GM21526 (cell line): ENCODE measurements at regions not wholly inside any gene's neighbourhood (a gene's known extent, or its start where the extent isn't known, plus 50 kb on each side); places are given as distances from the start of the nearest gene placed in this dataset.

Experiments used
- ATAC-seq: cut with Tn5 transposase; IDR thresholded peaks from one replicate; pipeline ENCODE4 v1.9.1; 2021; ENCODE audit warnings: moderate library complexity; ENCODE audit not compliant: unreplicated experiment, low FRiP score

GRCh38 chr2:122206101-122206500 lies 450.6 kb downstream of the TSN start:
- ATAC-seq: no peak

- ATAC-seq: no peak
These were observed 453.9 kb downstream of the TSN start for GRCh38 chr2:122209377-122209776.

GRCh38 chr2:122210065-122210464 lies 454.6 kb downstream of the TSN start:
- no peak for ATAC-seq

- ATAC-seq: no peak
These were observed 455.7 kb downstream of the TSN start for GRCh38 chr2:122210898-122211856.

GRCh38 chr2:122213312-122213711 lies 457.9 kb downstream of the TSN start:
- no peak for ATAC-seq

DNA sequence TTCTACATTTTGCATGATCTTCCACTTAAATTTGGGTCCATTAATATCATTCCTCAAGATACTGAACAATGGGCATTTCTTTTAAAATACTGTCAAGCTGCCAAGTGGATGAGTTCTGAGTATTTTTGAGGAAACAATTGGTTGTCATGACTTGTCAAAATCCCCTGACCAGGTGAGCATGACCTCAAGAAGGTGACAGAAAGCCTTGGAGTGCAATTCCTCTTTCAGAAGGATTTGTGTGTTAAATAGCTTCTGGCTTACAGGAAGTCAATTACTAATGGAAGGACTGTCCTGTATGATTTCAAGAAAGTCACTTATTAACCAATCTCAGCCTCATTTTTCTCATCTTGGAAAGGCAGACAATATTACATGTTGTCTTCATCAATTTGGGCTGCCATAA lies 460.6 kb downstream of the TSN start:
- ATAC-seq: no peak

DNA sequence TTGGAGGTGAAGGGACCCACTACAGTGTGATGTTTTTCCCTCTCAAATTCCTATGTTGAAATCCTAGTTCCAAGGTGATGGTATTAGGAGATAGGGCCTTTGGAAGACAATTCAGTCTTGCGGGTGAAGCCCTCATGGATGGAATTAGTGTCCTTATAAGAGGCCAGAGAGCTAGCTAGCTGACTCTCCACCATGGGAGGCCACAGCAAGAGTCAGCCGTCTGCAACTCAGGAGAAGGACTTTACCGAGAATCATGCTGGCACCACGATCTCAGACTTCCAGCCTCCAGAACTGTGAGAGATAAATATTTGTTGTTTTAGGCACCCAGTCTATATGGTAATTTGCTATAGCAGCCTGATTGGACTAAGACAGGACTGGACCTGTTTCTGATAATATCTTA lies 461.4 kb downstream of the TSN start:
- ATAC-seq: no peak

- no peak for ATAC-seq
These were observed 463.1 kb downstream of the TSN start for GRCh38 chr2:122218596-122218995.

GRCh38 chr2:122219504-122219903 lies 464.1 kb downstream of the TSN start:
- ATAC-seq: no peak

GRCh38 chr2:122221665-122222064 lies 466.2 kb downstream of the TSN start:
- no peak for ATAC-seq

- no peak for ATAC-seq
These were observed 475.8 kb downstream of the TSN start for GRCh38 chr2:122231296-122231695.

DNA sequence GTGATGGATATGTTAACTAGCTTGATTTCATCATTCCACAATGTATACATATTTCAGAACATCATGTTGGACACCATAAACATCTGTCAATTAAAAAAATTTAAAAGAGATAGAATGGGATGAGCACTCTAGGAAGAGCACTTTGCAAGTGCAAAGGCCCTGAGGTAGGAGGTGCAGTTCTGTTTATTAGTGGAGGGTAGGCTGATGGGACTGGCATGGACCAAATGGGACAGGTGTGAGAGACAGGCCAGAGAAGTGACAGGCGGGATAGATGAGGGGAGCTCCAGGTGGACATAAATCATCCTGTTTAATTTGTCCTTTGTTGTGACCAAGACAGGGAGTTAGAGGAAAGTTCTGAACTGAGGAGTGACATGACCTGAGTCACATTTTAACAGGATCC lies 477.9 kb downstream of the TSN start:
- ATAC-seq: no peak

DNA sequence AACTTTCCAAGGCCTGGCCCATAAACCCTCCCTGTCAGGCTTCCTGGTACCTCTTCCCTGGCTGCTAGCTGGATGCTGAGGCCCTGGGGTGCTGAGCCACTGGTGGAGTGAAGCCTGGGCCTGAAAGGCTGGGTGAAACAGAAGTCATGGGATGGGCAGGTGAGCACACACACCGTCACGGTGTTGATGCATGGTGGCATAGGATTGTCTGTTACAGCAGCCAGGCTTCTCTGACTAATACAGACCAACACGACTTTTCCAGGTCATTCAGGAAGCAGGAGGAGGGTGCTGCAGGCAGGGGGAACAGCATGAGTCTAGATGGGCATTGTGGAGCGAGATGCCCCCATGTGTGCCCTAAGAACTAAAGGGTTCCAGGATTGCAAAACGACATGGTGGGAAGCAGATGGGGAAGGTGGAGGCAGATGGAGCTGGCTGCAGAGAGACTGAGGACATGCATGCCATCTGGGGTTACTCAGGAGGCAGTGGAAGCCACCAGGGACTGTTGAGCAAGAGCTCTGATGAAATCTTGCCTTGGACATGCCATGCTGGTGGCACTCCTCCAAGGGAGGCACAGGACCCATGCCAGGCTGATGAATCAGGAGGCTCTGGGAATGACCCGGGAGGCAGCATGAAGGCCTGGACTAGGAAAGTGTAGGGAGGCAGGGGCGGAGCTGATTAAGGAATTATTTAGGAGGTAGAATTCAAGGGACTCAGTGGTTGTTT lies 480.9 kb downstream of the TSN start:
- ATAC-seq: no peak

- ATAC-seq: no peak
These were observed 481.5 kb downstream of the TSN start for GRCh38 chr2:122236925-122237324.

- no peak for ATAC-seq
These were observed 482.0 kb downstream of the TSN start for GRCh38 chr2:122237450-122237849.

DNA sequence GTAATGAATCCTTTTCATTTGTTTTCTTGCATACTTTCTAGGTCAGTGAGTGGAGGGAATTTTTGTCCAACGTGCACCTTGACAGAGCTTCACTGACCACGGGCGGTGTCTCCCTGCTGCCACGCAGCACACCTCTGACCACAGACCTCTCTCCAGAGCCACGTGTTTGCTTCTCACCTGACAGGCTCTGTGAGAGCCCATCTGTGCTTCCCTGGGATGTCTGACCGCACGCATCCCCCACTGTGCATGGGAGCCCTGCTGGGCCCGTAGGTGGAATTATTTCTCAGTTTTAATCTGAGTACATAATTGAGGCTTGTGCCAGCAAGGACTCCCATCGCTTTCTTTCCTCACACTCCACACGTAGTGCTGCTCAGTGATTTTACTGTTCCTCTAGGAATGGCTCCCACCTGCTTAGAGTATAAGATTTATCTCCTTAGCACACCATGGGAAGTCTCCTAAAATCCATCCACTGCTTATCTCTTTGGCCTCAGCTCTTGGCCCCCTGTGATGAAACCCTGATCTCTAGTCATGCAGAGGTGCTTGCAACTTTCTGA lies 482.6 kb downstream of the TSN start:
- no peak for ATAC-seq

DNA sequence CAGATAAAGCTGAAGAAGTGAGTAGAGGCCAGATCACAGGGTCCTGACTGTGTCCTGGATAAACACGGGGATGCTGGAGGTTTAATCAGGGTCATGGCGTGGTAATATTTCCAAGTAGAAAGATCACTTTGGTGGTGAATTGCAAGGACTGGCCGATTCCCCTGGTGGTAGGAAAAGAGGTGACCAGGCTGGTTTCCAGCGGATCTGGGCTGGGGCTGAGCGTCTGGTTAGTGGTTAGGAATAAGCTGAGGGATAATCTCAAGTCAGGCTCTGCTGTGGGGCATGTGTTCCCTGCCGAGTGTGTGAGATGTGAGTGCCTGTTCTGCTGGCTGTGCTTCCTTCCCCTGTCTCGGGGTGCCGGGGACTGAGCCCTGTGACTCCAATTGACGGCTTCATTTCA lies 484.0 kb downstream of the TSN start:
- ATAC-seq: no peak

- no peak for ATAC-seq
These were observed 489.3 kb downstream of the TSN start for GRCh38 chr2:122244598-122245229.

DNA sequence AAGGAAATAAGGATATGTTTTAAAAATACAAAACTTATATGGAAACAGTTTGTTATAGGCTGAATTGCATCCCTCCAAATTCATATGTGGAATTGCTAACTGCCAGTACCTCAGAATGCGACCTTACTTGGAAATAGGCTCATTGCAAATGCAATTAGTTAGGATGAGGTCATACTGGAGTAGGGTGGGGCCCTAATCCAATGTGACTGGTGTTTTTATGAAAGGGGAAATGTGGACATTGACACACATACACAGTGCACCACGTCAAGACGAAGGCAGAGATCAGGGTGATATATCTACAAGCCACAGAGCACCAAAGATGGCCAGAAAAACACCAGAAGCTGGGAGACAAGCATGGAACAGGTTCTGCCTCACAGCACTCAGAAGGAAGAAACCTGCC lies 494.2 kb downstream of the TSN start:
- no peak for ATAC-seq

DNA sequence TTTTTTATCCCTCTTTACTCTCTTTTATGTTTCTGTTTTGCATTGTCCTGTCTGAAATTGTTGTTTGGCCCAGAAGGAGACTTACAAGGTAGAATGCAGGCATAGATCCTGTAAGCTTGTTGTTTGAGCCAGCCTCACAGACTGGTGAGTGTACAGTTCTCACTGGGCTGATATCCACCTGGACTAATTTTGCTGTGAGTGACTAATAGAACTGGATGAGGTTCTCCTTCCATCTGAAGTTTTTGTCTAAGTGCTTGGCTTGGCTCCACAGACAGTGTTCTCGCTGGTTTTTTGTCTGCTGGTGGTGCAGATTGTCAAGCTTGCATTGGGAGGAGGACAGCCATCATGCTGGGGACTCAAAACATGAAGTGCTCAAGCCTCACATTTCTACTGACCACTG lies 495.7 kb downstream of the TSN start:
- ATAC-seq: no peak

- no peak for ATAC-seq
These were observed 496.1 kb downstream of the TSN start for GRCh38 chr2:122251566-122251965.
